C4-2B (cell line): ENCODE measurements at regions not wholly inside any gene's neighbourhood (a gene's known extent, or its start where the extent isn't known, plus 50 kb on each side); places are given as distances from the start of the nearest gene placed in this dataset.

ENCODE experiments used
- ZFX ChIP-seq: fragments of 450-650 bp; IDR thresholded peaks from 2 replicates; pipeline ENCODE4 v1.6.1; 2017
- TF ChIP-seq, protein P1 (sequence below): fragments of 450-650 bp; conservative IDR thresholded peaks from 2 replicates; pipeline ENCODE4 v1.5.1; 2017; ENCODE audit warnings: mild to moderate bottlenecking

- TF ChIP-seq, protein P1, sequence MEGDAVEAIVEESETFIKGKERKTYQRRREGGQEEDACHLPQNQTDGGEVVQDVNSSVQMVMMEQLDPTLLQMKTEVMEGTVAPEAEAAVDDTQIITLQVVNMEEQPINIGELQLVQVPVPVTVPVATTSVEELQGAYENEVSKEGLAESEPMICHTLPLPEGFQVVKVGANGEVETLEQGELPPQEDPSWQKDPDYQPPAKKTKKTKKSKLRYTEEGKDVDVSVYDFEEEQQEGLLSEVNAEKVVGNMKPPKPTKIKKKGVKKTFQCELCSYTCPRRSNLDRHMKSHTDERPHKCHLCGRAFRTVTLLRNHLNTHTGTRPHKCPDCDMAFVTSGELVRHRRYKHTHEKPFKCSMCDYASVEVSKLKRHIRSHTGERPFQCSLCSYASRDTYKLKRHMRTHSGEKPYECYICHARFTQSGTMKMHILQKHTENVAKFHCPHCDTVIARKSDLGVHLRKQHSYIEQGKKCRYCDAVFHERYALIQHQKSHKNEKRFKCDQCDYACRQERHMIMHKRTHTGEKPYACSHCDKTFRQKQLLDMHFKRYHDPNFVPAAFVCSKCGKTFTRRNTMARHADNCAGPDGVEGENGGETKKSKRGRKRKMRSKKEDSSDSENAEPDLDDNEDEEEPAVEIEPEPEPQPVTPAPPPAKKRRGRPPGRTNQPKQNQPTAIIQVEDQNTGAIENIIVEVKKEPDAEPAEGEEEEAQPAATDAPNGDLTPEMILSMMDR: no peak
- no peak for TF ChIP-seq ZFX
Measured at GRCh38 chr15:94857466-94857865, 626.1 kb downstream of the MCTP2 start.
